AG09319 (cell line): ENCODE measurements at regions not wholly inside any gene's neighbourhood (a gene's known extent, or its start where the extent isn't known, plus 50 kb on each side); places are given as distances from the start of the nearest gene placed in this dataset.

Experiments
- DNase-seq: peaks from one replicate; pipeline ENCODE4 v3.0.0-alpha.2; 2010; ENCODE audit warnings: low read depth; ENCODE audit errors: extremely low read depth
- CTCF ChIP-seq: IDR thresholded peaks from 2 replicates; pipeline ENCODE4 v1.5.1; 2011; ENCODE audit warnings: low read depth, mild to moderate bottlenecking, inconsistent platforms, low read length, moderate library complexity

- no peak for DNase-seq
- TF ChIP-seq CTCF: no peak
These were observed 310.8 kb upstream of the NR5A2 start for GRCh38 chr1:199716729-199717128.

- no peak for DNase-seq
- no peak for TF ChIP-seq CTCF
These were observed 308.2 kb upstream of the NR5A2 start for GRCh38 chr1:199719156-199719842.

DNA sequence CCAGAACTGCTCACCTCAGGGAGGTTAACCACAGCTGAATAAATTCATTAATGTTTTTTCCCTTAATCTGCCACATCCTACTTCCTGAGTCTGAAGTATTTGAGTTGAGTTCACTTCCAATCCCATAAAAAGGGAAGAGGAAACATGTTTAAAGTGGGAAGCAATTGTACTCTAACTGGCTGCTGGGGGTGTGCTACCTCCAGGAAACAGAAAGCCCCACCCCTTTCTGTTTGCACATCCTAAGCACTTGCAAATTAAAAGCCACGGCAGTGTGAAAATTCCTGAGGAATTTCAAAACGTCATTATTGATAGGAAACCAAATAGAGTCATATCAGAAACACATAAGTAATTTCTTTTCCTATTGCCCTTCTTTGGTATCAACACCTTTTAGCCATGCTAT is 307.0 kb upstream of the NR5A2 start:
- no peak for DNase-seq
- no peak for TF ChIP-seq CTCF

GRCh38 chr1:199721001-199721400 is 306.5 kb upstream of the NR5A2 start:
- DNase-seq: no peak
- no peak for TF ChIP-seq CTCF

GRCh38 chr1:199723250-199723956 is 304.1 kb upstream of the NR5A2 start:
- DNase-seq: peak; percentile 8

GRCh38 chr1:199724049-199724448 is 303.5 kb upstream of the NR5A2 start:
- no peak for DNase-seq
- no peak for TF ChIP-seq CTCF

More at GRCh38 chr1:199723250-199723956, 304.1 kb upstream of the NR5A2 start:
- TF ChIP-seq CTCF: no peak

DNA sequence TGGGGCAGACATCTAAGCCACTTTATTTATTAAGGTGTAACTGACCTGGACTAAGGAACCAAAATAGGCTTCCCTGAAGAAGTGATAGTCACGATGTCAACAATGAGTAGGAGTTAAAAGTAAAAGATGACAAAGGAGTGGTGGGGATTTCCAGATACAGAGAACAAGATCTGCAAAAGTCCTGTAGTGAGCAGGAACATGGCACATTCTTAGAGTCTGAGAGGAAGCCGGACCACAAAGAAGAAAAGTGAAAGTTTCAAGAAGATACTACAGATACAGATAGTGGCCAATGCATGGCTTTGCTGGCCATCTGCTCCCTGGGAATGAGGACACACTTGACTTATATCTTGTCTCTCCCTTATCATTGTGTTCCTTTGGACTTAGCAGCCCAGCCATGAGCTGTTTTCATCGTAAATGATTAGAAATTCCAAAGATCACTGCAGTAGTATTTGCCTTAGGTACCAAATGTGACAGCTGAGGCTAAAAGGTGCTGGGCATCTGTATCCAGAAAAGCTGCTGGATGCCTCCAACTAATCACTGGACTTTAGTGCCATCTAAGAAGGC is 302.4 kb upstream of the NR5A2 start:
- TF ChIP-seq CTCF: no peak
- no peak for DNase-seq
